ENCODE measurements at regions not wholly inside any gene's neighbourhood (a gene's known extent, or its start where the extent isn't known, plus 50 kb on each side); places are given as distances from the start of the nearest gene placed in this dataset.

GRCh38 chr5:19143935-19144334 is 844.1 kb downstream of the CDH18 start:
- DNase-seq (ENCODE audit: low read depth, low spot score): no peak
- TF ChIP-seq ZNF274 (IDR thresholded peaks at IDR 0.05; ENCODE audit: low read depth, low read length): no peak
- TF ChIP-seq YY1 (IDR thresholded peaks at IDR 0.05; ENCODE audit: insufficient read depth, insufficient read length): no peak
- no peak for TF ChIP-seq SUZ12 (IDR thresholded peaks at IDR 0.05; ENCODE audit: extremely low read depth, insufficient read depth, insufficient read length)
- Histone ChIP-seq H3K4me3 (ENCODE audit: insufficient read length, low read depth) (no peak overlapping the region), H3K4me1 (ENCODE audit: insufficient read depth, insufficient read length) (no peaks in the 10 kb centered on the region), H3K9ac (ENCODE audit: insufficient read length, low read depth) (no peak overlapping the region), H3K27me3 (ENCODE audit: insufficient read depth, insufficient read length) (no peaks in the 10 kb centered on the region), H3K36me3 (ENCODE audit: insufficient read depth, insufficient read length, low read length) (no peaks in the 10 kb centered on the region), H3K9me3 (ENCODE audit: insufficient read depth, low read length) (no peaks in the 10 kb centered on the region)

- Histone ChIP-seq H3K4me1 (ENCODE audit: insufficient read depth, insufficient read length) (no peaks in the 10 kb centered on the region), H3K4me3 (ENCODE audit: insufficient read length, low read depth) (no peak overlapping the region), H3K9ac (ENCODE audit: insufficient read length, low read depth) (no peak overlapping the region), H3K9me3 (ENCODE audit: insufficient read depth, low read length) (no peaks in the 10 kb centered on the region), H3K36me3 (ENCODE audit: insufficient read depth, insufficient read length, low read length) (no peaks in the 10 kb centered on the region), H3K27me3 (ENCODE audit: insufficient read depth, insufficient read length) (no peaks in the 10 kb centered on the region)
- TF ChIP-seq YY1 (IDR thresholded peaks at IDR 0.05; ENCODE audit: insufficient read depth, insufficient read length) (no peak), SUZ12 (IDR thresholded peaks at IDR 0.05; ENCODE audit: extremely low read depth, insufficient read depth, insufficient read length) (no peak), ZNF274 (IDR thresholded peaks at IDR 0.05; ENCODE audit: low read depth, low read length) (no peak)
- no peak for DNase-seq (ENCODE audit: low read depth, low spot score)
Observed at GRCh38 chr5:19169426-19169825, 818.6 kb downstream of the CDH18 start.

GRCh38 chr5:19172926-19173470 is 815.0 kb downstream of the CDH18 start:
- no peak for DNase-seq (ENCODE audit: low read depth, low spot score)
- Histone ChIP-seq H3K9ac (ENCODE audit: insufficient read length, low read depth) (no peak overlapping the region), H3K9me3 (ENCODE audit: insufficient read depth, low read length) (no peaks in the 10 kb centered on the region), H3K36me3 (ENCODE audit: insufficient read depth, insufficient read length, low read length) (no peaks in the 10 kb centered on the region), H3K4me3 (ENCODE audit: insufficient read length, low read depth) (no peak overlapping the region), H3K4me1 (ENCODE audit: insufficient read depth, insufficient read length) (no peaks in the 10 kb centered on the region), H3K27me3 (ENCODE audit: insufficient read depth, insufficient read length) (no peaks in the 10 kb centered on the region)
- TF ChIP-seq SUZ12 (IDR thresholded peaks at IDR 0.05; ENCODE audit: extremely low read depth, insufficient read depth, insufficient read length) (no peak), ZNF274 (IDR thresholded peaks at IDR 0.05; ENCODE audit: low read depth, low read length) (no peak), YY1 (IDR thresholded peaks at IDR 0.05; ENCODE audit: insufficient read depth, insufficient read length) (no peak)

- no peak for TF ChIP-seq SUZ12 (IDR thresholded peaks at IDR 0.05; ENCODE audit: extremely low read depth, insufficient read depth, insufficient read length)
- no peak for TF ChIP-seq ZNF274 (IDR thresholded peaks at IDR 0.05; ENCODE audit: low read depth, low read length)
- no peak for TF ChIP-seq YY1 (IDR thresholded peaks at IDR 0.05; ENCODE audit: insufficient read depth, insufficient read length)
- no peak overlapping the region for H3K4me3 ChIP-seq (ENCODE audit: insufficient read length, low read depth)
Observed at GRCh38 chr5:19175776-19176570, 812.0 kb downstream of the CDH18 start.

GRCh38 chr5:19179571-19179970 is 808.4 kb downstream of the CDH18 start:
- Histone ChIP-seq H3K27me3 (ENCODE audit: insufficient read depth, insufficient read length) (no peaks in the 10 kb centered on the region), H3K36me3 (ENCODE audit: insufficient read depth, insufficient read length, low read length) (no peaks in the 10 kb centered on the region), H3K4me3 (ENCODE audit: insufficient read length, low read depth) (no peak overlapping the region), H3K4me1 (ENCODE audit: insufficient read depth, insufficient read length) (no peaks in the 10 kb centered on the region), H3K9ac (ENCODE audit: insufficient read length, low read depth) (no peak overlapping the region), H3K9me3 (ENCODE audit: insufficient read depth, low read length) (no peaks in the 10 kb centered on the region)
- DNase-seq (ENCODE audit: low read depth, low spot score): no peak
- no peak for TF ChIP-seq YY1 (IDR thresholded peaks at IDR 0.05; ENCODE audit: insufficient read depth, insufficient read length)
- TF ChIP-seq ZNF274 (IDR thresholded peaks at IDR 0.05; ENCODE audit: low read depth, low read length): no peak
- no peak for TF ChIP-seq SUZ12 (IDR thresholded peaks at IDR 0.05; ENCODE audit: extremely low read depth, insufficient read depth, insufficient read length)

More at GRCh38 chr5:19175776-19176570, 812.0 kb downstream of the CDH18 start:
- Histone ChIP-seq H3K9me3 (ENCODE audit: insufficient read depth, low read length) (no peaks in the 10 kb centered on the region), H3K36me3 (ENCODE audit: insufficient read depth, insufficient read length, low read length) (no peaks in the 10 kb centered on the region), H3K27me3 (ENCODE audit: insufficient read depth, insufficient read length) (no peaks in the 10 kb centered on the region), H3K9ac (ENCODE audit: insufficient read length, low read depth) (no peak overlapping the region), H3K4me1 (ENCODE audit: insufficient read depth, insufficient read length) (no peaks in the 10 kb centered on the region)
- no peak for DNase-seq (ENCODE audit: low read depth, low spot score)

- no peaks in the 10 kb centered on the region for H3K27me3 ChIP-seq (ENCODE audit: insufficient read depth, insufficient read length)
- no peak for DNase-seq (ENCODE audit: low read depth, low spot score)
- TF ChIP-seq YY1 (IDR thresholded peaks at IDR 0.05; ENCODE audit: insufficient read depth, insufficient read length) (no peak), SUZ12 (IDR thresholded peaks at IDR 0.05; ENCODE audit: extremely low read depth, insufficient read depth, insufficient read length) (no peak), ZNF274 (IDR thresholded peaks at IDR 0.05; ENCODE audit: low read depth, low read length) (no peak)
- no peak overlapping the region for H3K4me3 ChIP-seq (ENCODE audit: insufficient read length, low read depth)
- no peaks in the 10 kb centered on the region for H3K4me1 ChIP-seq (ENCODE audit: insufficient read depth, insufficient read length)
- H3K9ac ChIP-seq (ENCODE audit: insufficient read length, low read depth): no peak overlapping the region
- H3K36me3 ChIP-seq (ENCODE audit: insufficient read depth, insufficient read length, low read length): no peaks in the 10 kb centered on the region
- no peaks in the 10 kb centered on the region for H3K9me3 ChIP-seq (ENCODE audit: insufficient read depth, low read length)
Observed at GRCh38 chr5:19189176-19189575, 798.8 kb downstream of the CDH18 start.

GRCh38 chr5:19193631-19194030 is 794.4 kb downstream of the CDH18 start:
- Histone ChIP-seq H3K9me3 (ENCODE audit: insufficient read depth, low read length) (no peaks in the 10 kb centered on the region), H3K4me1 (ENCODE audit: insufficient read depth, insufficient read length) (no peaks in the 10 kb centered on the region), H3K4me3 (ENCODE audit: insufficient read length, low read depth) (no peak overlapping the region), H3K9ac (ENCODE audit: insufficient read length, low read depth) (no peak overlapping the region), H3K27me3 (ENCODE audit: insufficient read depth, insufficient read length) (no peaks in the 10 kb centered on the region), H3K36me3 (ENCODE audit: insufficient read depth, insufficient read length, low read length) (no peaks in the 10 kb centered on the region)
- TF ChIP-seq SUZ12 (IDR thresholded peaks at IDR 0.05; ENCODE audit: extremely low read depth, insufficient read depth, insufficient read length) (no peak), ZNF274 (IDR thresholded peaks at IDR 0.05; ENCODE audit: low read depth, low read length) (no peak), YY1 (IDR thresholded peaks at IDR 0.05; ENCODE audit: insufficient read depth, insufficient read length) (no peak)
- no peak for DNase-seq (ENCODE audit: low read depth, low spot score)

Data from NT2/D1 (cell line).